ENCODE measurements at regions not wholly inside any gene's neighbourhood (a gene's known extent, or its start where the extent isn't known, plus 50 kb on each side); places are given as distances from the start of the nearest gene placed in this dataset.

- TF ChIP-seq EZH2 (IDR thresholded peaks at IDR 0.05), result no peak
- no peak for TF ChIP-seq POLR2AphosphoS5 (IDR thresholded peaks at IDR 0.05; ENCODE audit: borderline replicate concordance, low read depth, low read length)
- no peak for TF ChIP-seq FOXP2 (optimal IDR thresholded peaks at IDR 0.05; ENCODE audit: control extremely low read depth, extremely low read length, insufficient read depth)
These were observed 263.7 kb upstream of the EEF2KMT start for GRCh38 chr16:5361322-5361721.

All from SK-N-MC (cell line).